SK-N-DZ (cell line): ENCODE measurements at regions not wholly inside any gene's neighbourhood (a gene's known extent, or its start where the extent isn't known, plus 50 kb on each side); places are given as distances from the start of the nearest gene placed in this dataset.

Experiments used
- DNase-seq: peaks from one replicate; pipeline ENCODE4 v3.0.0-alpha.2; 2015; ENCODE audit warnings: low spot score

DNA sequence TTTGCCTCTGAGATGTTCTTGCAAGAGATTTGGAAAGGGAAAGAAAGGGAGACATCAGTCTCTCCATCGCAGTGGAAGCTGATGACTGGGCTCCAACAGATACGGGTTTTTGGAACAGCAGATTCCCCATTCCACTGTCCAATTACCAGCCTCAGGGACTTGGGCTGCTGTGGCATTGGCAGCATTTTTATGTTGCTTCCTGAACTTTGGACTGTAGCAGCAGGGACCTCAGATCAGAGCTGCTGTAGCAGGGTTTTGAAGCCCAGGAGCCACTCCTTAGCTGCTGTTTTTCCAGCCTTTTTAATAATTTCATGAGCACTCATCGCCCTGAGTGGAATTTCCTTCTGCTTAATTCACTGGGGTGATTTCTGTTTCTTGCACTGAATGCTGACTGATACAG, 135.7 kb upstream of the SLCO3A1 start:
- no peak for DNase-seq

DNA sequence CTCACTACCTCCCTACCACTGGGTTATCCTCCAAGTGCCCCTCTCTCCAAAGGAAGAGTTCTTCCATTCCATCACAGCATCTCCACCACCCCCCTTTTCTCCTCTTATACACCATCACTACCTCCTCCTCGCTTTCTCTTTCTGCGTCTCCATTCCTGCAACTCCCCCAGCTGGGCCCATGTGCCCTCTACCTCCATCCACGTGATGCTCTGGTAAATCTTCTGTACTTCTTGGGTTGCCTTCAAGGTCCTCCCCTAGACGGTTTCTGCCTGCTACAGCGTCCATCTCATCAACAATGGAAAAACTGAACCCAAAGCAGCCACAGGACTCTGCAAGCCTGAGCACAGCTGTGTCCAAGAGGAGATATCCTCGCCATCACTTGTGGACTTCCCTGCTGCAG, 129.5 kb upstream of the SLCO3A1 start:
- no peak for DNase-seq

DNA sequence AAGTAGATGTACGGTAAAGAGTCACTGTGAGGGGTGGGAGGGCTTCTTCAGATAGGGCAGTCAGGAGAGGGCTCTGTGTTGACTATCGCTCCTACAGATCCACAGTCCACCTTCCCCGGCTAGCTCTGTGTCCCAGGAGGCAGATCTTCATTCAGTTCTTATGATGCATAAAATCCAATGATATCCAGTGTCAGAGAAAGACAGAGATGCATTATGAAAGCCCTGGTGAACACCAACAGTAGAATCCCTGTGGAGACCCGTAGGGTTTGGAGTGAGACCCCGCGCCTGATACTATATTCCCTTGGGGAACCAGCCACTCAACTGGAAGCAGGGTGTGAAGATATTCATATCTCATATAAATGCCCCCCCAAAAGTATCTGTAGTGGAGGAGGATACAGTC, 119.8 kb upstream of the SLCO3A1 start:
- DNase-seq = no peak

DNA sequence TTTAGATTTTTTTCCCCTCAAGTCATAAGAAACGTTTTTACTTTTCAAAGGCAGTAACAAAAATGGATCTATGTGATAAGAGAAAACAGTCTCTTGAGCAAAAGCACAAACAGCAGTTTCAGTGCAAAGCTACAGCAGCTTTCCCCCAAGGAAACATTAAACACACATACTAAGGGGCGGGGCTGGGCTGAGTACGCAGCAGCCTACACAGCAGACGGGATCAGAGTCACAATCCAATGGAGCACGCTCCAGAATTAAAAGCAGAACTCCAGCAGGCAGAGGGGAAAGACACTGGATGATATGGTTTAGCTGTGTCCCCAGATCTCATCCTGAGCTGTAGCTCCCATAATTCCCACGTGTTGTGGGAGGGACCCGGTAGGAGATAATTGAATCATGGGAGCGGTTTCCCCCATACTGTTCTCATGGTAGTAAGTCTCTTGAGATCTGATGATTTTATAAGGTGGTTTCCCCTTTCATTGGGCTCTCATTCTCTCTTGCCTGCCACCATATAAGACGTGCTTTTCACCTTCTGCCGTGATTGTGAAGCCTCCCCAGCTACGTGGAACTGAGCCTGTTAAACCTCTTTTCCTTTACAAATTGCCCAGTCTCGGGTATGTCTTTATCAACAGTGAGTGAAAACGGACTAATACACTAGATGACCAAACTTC, 116.2 kb upstream of the SLCO3A1 start:
- peak; percentile 38 for DNase-seq

DNA sequence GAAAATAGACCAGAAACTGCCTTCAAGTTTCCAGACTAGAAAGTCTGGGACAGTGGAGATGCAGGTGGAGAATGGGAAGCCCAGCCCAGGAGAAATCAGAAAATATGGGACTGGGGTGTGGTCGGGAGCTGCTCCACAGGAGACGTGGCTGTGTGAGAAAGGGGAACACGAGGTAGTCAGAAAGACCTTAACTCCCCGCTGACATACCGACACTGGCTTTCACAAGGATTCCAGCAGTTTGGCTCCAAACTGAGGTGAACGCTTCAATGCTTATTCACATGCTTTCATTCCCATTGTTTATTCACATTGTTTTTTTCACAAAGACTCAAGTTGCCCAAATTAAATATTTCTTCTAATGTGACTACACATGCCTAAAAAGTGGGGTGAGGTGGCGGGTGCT, 111.5 kb upstream of the SLCO3A1 start:
- no peak for DNase-seq

DNA sequence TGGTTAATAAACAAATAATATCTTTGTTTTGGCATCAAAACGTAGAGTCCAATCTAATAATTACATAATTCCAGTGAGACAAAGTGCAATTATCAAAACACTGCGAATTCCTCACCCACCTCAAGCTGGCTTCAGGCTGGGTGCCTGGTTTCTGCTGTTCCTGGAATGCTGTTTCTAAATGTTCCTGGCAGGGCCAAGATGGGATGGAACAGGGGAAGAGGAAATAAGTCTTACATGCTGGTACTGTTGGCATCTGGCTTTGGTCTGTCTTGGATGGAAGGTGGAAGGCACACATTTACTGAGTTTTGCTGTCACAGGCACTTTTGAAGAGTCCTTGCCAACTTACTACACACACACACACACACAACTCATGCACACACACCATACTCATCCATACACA, 101.9 kb upstream of the SLCO3A1 start:
- DNase-seq = no peak

DNA sequence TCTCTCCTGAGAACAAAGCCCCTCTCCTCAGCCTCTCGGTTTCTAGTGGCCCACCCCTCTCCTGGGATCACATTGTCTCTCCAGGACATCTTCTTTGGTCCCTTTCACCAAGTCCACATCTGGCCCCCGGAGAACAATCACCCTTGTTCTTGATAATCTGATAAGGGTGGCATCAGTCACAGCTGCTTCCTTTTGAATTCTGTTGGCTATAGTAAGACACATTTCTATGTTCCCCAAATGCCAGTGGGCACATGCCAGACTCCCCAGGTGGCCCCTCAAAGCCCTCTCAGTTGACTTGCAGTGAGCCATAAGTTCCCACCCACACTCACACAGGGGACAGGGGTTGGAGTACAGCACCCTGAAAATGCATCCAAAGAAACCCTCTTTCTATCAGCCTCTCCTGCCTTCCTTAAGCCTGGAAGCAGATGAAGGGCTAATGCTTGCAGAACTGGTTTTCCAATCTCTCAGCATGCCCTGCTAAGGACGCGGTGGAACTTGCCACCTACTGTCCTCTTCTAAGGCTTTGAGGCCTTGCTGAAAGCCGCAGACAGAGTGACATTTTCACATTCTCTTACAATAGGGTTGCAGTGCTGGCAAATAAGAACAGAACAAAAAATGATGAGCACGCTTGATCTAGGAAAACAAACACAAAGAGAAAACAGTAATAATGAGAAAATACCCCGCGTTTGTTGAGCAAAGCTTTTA, 101.3 kb upstream of the SLCO3A1 start:
- no peak for DNase-seq

DNA sequence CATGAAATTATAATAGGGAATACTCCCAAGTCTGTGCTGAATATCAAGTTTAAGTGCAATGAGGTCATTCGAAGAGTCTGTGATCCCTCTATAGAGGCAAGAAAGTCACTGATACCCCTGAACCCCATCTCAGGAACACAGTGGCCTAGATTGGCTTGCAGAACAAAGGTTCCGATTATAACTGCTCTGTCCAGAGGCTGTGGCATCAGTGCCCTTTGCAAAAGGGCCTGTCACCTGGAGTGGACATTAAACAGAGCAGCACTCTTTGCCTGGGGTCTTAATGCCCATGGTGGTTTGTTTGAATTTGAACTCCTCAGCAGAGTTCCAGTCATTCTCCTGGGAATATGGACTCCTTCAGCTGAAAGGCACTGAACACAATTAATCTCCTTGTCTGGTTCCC, 93.9 kb upstream of the SLCO3A1 start:
- DNase-seq = peak; percentile 43

DNA sequence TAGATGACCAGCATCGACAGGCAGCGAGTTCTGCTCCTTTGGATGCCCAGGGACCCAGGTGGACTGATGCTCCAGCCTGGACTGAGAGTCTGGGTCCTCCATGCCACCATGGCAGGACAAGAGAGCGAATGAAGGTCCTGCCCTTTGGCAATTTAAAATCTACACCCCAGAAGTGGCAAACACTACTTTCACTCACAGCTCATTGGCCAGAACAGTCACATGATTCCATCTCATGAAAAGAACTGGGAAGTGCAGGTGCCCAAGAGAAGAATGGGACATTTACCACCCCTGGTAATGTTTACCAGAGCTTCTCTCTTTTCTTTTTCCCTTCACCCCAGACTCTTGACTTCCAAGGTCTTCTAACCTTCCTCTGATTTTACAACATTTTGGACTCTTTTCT, 87.8 kb upstream of the SLCO3A1 start:
- DNase-seq = no peak

DNA sequence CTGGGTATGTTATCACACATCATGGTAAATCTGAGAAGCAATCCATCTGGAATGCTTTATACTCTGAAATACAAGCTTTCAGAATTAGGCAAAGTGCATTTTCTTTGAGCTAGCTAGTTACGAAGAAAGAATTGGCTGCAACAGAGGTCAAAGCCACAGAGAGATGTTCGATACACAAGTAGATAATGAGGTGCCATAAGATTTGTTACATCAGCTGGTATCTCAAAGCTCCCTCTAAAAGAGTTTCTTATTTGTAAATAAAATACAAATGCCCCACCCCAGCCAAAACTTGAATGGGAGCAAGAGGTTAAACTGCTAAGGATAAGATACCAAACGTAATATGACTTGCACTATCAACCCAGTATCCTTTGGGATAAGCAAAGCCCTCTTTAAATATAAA, 84.0 kb upstream of the SLCO3A1 start:
- DNase-seq = no peak

DNA sequence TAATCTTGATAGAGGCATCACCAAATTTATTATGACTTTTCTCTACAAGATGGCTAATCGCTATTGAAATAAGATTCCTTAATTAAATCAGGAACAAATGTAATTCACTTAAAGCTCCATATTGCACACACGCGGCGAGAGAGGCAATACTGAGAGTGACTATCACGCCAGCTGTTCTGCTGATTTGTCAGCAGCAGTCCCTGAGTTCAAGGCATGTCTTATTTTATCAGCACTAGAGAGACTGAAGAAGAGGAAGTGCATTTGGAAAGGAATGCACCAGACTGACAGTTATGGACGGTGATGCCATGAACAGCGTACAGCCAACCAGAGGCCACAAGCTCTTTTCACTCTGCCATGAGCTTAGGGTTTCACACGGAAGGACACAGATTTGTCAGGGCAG, 83.6 kb upstream of the SLCO3A1 start:
- DNase-seq = peak; percentile 80

DNA sequence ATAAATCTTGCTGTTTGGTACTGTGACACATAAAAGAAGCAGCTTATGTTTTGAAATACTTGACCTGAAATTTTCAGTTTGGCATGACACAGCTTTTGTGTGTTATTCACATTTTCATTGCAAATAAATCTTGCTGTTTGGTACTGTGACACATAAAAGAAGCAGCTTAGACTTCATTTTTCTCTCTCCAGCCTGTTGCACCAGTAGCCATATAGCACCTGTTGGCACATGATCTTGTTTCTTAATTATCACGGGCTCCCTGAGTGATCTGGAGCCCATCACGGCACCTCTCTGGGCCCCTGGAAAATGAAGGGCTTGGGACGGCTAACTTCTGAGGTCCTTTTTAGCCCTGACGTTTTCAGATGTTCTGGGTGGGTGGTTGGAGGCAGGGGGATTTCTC, 77.4 kb upstream of the SLCO3A1 start:
- DNase-seq = no peak

DNA sequence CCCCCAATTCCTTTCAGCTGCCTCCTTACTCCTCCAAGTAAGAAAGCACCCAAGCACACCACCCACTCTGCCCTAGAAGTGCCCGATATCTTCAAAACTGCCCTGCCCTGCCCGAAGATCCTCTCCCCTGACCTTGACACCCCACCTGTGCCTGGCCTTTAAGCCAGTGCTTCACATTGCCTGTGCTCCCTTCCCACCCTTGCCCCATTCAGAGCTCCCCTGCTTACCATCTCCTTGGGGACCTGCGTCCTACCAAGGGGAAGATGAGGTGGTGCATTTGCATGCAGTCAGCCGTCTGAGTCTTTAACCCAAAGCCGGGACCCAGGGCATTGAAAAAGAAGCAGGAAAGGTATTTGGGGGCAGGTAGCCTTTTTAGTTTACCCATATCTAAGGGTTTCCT, 73.5 kb upstream of the SLCO3A1 start:
- DNase-seq = no peak

DNA sequence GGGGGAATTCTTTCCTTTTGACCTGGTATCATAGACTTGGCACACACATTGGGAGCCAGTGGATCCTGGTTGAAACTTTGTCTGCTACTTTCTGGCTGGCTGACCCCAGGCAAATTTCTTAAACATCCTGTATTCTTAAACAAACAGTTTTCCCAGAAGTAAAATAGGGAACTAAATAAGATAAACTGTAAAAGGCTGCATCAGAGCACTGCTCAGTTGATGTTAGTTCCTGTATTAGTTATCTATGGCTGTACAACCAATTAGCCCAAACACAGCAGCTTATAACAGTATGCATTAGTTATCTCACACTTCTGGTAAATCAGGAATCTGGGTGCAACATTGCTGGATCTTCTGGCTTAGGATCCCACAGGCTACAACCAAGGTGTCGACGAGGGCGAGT, 73.1 kb upstream of the SLCO3A1 start:
- no peak for DNase-seq

DNA sequence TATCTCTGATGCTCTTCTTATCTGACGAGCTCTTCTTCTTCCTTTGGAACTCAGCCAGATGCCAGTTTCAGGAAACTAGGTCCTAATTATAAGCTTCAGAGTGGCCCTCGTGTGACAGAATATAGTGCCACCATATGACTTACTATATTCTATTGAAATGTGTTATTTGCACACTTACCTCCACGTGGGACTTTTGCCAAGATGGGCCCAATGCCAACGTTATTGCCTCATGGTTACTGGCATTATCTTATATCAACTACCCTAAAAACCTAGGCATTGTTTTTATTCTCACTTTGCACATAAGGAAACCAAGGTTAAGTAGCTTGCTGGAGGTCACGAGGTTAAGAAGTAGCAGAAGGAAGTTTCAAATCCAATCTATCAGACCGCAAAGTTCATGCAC, 71.3 kb upstream of the SLCO3A1 start:
- DNase-seq = no peak

DNA sequence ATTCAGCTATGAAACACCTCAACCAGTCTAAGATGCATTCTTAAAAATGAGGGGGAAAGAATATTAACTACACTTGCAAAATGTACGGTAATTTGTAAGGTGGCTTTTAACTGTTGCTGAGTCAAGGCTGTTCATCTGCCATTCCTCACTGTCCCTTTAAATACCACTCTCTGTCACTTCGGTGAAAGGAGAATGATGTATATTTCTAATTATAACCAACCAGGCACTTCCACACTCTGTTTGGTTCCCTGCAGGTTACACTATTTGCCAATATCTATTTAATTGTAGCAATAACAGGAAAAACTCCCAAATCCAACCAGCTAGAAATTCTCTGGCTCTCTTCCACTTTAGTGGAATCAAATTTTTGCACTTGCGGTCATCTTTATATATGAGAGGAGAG, 70.5 kb upstream of the SLCO3A1 start:
- no peak for DNase-seq

DNA sequence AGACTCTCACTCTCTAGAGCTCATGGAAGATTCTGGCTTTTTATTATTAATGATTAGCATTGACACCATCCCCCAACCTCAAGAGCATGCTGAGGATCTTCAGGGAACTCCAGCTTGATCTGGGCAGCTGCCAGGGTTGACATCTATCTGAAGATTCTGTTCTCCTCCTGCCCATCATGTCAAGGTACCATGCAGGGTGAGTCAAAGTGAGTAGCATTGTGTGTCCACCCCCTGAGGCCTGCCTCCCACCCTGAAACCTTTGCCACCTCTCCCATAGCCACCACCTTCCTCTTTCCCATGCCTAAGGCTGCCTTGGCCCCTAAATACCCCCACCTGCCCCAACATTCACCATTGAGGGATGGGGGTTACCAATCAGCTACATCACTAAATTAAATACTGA, 70.1 kb upstream of the SLCO3A1 start:
- DNase-seq = no peak

DNA sequence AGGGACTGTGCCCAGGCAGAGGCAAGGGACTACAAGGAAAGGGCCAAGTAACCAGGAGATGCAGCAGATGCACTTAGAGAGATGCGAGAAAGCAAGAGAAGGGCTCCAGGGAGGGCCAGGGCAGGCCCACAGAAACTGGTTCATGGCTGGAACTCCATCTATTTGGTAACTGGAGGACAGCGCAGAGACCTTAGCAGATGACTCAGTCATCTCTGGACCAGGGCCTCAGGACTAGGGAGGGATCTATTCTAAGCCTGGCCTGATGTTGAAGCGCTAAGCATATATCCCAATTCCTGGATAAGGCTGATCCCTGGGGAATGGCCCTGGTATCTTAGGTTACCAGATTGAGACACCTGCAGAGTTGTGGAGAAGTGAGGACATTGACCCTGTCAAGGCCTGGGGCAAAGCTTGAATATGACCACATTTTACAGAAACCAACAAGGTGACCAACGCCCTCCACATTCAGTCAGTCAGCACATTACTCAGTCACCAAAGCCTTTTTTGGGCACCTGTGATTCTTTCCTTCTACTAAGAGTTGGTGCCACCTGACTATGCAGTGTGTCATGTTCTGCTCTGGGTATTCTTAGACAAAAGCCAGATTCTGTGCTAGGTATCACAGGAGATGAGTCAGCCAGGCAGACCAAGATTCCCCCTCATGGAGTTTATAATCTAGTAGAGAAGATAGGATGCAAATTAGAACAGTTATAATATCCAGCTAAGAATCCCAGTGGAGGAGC, 68.4 kb upstream of the SLCO3A1 start:
- no peak for DNase-seq

DNA sequence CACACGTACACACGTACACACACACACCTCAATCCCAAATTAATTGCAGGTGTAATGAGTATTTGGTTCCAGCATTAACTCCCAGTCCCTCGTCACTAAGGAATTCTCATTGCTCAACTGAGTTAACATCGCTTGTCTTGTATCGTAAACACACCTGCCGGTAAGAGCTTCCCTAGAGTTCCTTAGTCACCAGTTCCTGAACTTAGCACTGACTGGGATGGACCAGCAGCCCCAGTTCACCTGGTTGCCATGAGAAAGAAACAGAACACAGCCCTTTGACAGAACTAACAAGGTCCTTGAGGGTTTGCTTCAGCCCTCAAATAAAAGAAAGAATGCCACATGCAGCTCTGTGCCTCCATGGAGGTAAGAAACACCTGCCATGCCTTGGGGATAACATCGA, 66.3 kb upstream of the SLCO3A1 start:
- no peak for DNase-seq

DNA sequence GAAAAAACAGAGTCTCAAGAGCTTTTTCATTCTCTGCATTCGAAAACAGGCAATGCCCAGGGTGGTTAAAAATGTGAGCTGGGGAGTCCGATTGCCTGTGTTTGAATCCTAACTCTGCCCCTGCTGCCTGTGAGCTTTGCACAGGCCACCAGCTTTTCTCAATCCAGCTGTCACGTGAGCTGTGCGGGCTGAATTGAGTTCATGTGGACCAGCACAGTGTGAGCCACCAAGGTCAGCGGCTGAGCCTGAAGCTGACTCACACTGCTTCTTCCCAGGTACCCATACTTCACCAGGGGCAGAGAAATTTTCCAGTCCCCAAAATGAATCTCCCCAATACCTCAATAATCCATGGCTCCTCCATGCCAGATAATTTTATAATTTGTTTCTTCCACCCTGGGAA, 64.4 kb upstream of the SLCO3A1 start:
- no peak for DNase-seq

DNA sequence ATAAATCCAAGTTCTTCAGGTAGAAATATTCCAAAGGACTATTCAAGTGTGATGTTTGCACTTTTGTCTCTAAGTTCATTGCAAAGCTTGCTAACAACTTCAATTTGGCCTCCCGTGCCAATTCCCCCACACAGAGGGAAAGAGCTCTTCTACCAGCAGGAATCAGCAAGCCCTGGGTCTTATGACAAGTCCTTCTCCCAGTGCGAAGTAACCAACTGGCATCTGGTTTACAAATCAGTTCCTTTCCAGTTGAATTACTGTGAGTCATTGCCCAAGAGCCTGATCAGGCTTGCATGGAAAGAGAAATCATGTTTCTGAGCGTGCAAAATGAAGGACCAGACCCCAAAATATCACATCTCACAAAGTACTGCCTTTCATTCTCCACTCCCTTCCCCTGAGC, 62.7 kb upstream of the SLCO3A1 start:
- no peak for DNase-seq

DNA sequence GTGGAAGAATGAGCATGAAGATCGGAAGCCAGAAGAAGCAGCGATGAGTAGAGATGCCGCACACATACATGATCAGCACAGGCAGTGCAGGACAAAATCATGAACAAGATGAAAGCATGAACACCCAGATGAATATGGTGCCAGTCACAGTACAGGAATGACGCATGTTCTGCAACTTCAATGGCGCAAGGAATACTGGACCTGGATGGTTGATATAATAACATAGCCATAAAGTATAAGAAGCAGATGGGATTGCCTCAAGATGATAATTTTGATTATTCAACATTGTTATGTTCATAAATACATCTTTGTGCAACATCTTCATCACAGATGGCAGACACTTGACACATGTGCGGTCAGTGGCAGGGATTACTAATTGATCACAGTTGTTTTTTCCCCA, 59.7 kb upstream of the SLCO3A1 start:
- DNase-seq = no peak

DNA sequence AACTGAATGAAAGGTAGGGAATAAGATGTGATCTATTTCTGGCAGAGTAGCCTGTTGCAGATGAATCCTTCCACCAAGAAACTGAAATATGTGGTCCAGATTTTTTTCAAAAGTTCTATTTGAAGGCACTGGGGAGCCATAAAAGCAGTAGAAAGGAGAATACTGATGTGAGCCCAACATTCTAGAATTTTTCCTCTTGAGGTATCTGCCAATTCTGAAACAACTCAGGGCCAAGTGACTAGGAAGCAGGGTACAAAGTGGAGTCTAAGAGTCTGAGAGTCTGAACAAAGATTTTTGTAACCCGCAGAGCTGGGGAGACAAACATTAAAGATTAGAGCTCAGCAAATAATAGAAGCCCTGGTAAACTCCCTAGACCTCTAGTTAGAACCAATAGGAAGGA, 58.3 kb upstream of the SLCO3A1 start:
- no peak for DNase-seq
